BLaER1 (cell line): ENCODE measurements at regions not wholly inside any gene's neighbourhood (a gene's known extent, or its start where the extent isn't known, plus 50 kb on each side); places are given as distances from the start of the nearest gene placed in this dataset.

Experiments
- H3K27ac ChIP-seq: shearing (Covaris generic); formaldehyde crosslinking; 2 replicates; pipeline ENCODE4 v1.8.1; 2022
- H3K27me3 ChIP-seq: shearing (Covaris generic); formaldehyde crosslinking; 2 replicates; pipeline ENCODE4 v1.8.1; 2022
- H3K36me3 ChIP-seq: shearing (Covaris generic); formaldehyde crosslinking; 2 replicates; pipeline ENCODE4 v1.8.1; 2022
- H3K4me1 ChIP-seq: shearing (Covaris generic); formaldehyde crosslinking; 2 replicates; pipeline ENCODE4 v1.8.1; 2022
- H3K4me2 ChIP-seq: shearing (Covaris generic); formaldehyde crosslinking; 2 replicates; pipeline ENCODE4 v1.8.1; 2022
- H3K4me3 ChIP-seq: shearing (Covaris generic); formaldehyde crosslinking; 2 replicates; pipeline ENCODE4 v1.8.1; 2022
- H3K9ac ChIP-seq: shearing (Covaris generic); formaldehyde crosslinking; 2 replicates; pipeline ENCODE4 v1.8.1; 2022
- H3K9me3 ChIP-seq: shearing (Covaris generic); formaldehyde crosslinking; 2 replicates; pipeline ENCODE4 v1.8.1; 2022
- H4K20me1 ChIP-seq: shearing (Covaris generic); formaldehyde crosslinking; 2 replicates; pipeline ENCODE4 v1.8.1; 2022
- Cebpa-rat ChIP-seq: shearing (Covaris generic); IDR thresholded peaks from 2 replicates; pipeline ENCODE4 v1.8.1; 2022

DNA sequence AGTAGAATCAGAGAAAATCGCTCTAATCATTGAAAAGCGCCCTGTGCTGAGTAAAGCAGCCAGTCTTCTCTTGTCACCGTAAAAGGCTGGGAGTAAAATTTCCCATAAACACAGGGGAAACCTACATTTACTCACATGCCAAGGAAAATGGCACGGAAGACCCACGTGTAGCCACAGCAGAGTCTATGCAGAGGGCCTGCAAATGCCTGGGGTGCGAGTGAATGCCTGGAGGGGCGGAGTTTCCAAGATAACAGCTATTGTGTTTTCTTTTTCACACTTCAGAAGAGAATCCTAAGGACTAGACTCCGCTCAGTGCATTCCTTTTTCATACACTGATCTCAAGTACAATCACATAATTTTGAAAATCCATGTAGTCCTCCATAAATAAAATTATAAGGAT, 159.9 kb upstream of the FOXN3 start:
- H4K20me1 ChIP-seq = no peaks in the 10 kb centered on the region; the same call in 1 of the 2 replicates
- H3K4me2 ChIP-seq = no peak overlapping the region
- no peak for TF ChIP-seq Cebpa-rat
- H3K4me1 ChIP-seq = 0 out of 2 replicates have a peak, but pooled peaks cover 4% of the 10 kb centered on the region
- H3K36me3 ChIP-seq = peaks cover 51% of the 10 kb centered on the region
- no peak overlapping the region for H3K9ac ChIP-seq
- H3K9me3 ChIP-seq = peaks cover 7% of the 10 kb centered on the region; the same call in 1 of the 2 replicates
- no peaks in the 10 kb centered on the region for H3K27me3 ChIP-seq
- no peak overlapping the region for H3K27ac ChIP-seq
- no peak overlapping the region for H3K4me3 ChIP-seq

DNA sequence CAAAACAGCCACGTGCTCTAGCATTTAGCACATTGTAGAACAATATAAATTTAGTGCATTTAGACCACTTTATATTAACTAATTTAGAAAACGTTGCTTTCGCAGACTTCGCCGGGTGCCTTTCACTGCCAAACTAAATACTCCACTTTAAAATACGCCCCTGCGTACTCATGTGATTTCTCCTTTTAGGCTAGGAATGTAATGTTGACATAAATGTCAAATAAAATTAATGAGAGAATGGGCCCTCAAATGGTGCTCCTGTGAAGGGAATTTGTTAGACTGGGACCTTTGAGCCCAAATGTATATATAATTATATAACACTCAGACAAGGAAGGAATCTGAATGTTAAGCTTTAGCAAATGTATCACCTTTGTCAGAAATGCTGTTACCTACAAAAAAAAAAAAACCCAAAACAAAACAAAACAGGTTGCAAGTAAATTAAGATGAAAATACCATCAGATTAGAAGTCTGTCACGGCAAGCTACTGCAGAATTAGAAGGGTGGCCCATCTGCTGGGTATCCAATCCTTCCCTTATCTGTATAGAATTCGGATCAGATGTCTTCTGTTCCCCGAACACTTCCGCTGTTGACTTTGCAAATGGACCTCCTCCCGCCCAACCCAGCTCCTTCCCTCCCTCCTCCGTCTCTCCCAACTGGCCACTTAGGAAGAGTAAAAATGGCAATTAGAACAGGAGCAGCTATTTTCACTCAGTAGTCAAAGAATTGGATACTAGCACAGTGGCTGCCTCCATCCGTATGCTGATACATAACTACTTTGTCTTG, 159.3 kb upstream of the FOXN3 start:
- no peak overlapping the region for H3K4me3 ChIP-seq
- no peaks in the 10 kb centered on the region for H3K27me3 ChIP-seq

DNA sequence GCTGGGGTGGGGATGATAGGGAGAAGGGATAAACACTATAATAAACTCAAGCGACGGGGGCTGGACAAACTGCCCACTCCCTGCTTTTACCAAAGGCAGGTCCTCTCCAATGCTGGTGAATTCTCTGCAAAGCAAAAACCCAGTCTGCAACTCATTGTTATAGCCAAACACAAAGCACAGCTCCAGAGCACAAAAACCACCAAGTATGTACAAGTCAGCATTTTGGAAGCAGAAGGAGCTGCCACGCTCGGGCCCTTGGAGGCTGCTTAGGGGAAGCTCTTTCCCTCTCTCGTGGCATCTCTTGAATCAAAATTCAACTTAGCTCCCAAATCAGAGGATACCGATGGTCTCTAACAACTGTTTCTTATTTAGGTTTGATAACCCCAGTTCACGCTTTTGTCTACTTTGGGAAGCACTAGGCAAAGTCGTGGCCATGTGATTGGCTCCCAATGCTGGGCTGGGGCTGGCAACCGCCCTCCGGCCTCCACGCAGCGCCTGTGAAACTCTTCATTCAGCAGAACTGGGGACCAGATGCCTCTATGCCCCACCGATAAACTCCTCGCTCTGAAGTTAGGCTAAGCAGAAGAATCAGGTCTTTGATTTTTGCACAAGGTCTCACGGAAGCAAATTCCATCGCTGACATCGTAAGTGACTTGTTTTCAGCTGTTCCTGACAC, 158.5 kb upstream of the FOXN3 start:
- H3K4me1 ChIP-seq = 0 out of 2 replicates have a peak, but pooled peaks cover 4% of the 10 kb centered on the region
- no peak overlapping the region for H3K27ac ChIP-seq
- H3K27me3 ChIP-seq = no peaks in the 10 kb centered on the region
- TF ChIP-seq Cebpa-rat = no peak
- H3K9ac ChIP-seq = no peak overlapping the region
- H3K4me2 ChIP-seq = no peak overlapping the region
- H3K4me3 ChIP-seq = no peak overlapping the region
- H3K9me3 ChIP-seq = 0 out of 2 replicates have a peak, but pooled peaks cover under 1% of the 10 kb centered on the region
- H4K20me1 ChIP-seq = no peaks in the 10 kb centered on the region; the same call in 1 of the 2 replicates
- H3K36me3 ChIP-seq = peaks cover 41% of the 10 kb centered on the region

More for the DNA sequence above, 159.3 kb upstream of the FOXN3 start:
- no peak overlapping the region for H3K4me2 ChIP-seq
- peaks cover 48% of the 10 kb centered on the region for H3K36me3 ChIP-seq
- H3K27ac ChIP-seq = no peak overlapping the region
- 0 out of 2 replicates have a peak, but pooled peaks cover 4% of the 10 kb centered on the region for H3K4me1 ChIP-seq
- H4K20me1 ChIP-seq = no peaks in the 10 kb centered on the region; the same call in 1 of the 2 replicates
- TF ChIP-seq Cebpa-rat = no peak
- H3K9me3 ChIP-seq = peaks cover 5% of the 10 kb centered on the region; the same call in 1 of the 2 replicates
- H3K9ac ChIP-seq = no peak overlapping the region

DNA sequence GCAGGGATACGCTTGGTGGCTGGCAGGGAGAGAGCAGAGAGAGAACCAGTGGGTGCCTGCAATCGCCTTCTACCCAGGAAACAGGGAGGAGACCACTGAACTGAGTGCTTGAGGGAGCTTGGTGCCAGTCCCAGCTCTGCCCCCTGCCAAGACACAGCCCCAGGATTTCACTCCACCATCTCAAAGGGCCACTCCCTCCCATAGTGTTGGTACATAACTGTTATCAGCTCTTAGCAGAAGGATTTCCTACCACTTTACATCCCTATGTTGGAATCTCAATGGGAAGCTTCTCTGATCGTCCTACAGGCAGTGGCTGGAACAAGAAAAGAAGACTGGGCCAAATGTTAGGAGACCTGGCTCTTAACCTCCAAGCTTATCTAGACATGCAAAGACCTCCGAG, 157.4 kb upstream of the FOXN3 start:
- Histone ChIP-seq H4K20me1 (no peaks in the 10 kb centered on the region; the same call in 1 of the 2 replicates), H3K4me2 (no peak overlapping the region), H3K27ac (no peak overlapping the region), H3K36me3 (peaks cover 34% of the 10 kb centered on the region), H3K27me3 (no peaks in the 10 kb centered on the region), H3K9me3 (0 out of 2 replicates have a peak, but pooled peaks cover 4% of the 10 kb centered on the region), H3K4me3 (no peak overlapping the region), H3K4me1 (peaks cover 15% of the 10 kb centered on the region), H3K9ac (no peak overlapping the region)
- no peak for TF ChIP-seq Cebpa-rat

DNA sequence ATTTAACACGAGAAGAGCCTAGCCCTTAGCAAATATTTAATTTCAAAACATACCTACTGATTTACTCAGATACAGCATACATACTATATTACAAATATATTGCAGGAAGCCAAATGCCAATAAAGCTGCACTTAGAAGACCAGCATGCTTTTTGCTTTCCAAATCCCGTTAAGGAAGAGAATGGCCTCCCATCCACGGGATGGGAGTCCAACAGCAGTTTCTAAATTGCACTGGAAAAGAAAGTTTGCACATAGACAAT, 156.3 kb upstream of the FOXN3 start:
- Histone ChIP-seq H3K4me1 (peaks cover 21% of the 10 kb centered on the region), H3K27ac (no peak overlapping the region)
- no peak for TF ChIP-seq Cebpa-rat

DNA sequence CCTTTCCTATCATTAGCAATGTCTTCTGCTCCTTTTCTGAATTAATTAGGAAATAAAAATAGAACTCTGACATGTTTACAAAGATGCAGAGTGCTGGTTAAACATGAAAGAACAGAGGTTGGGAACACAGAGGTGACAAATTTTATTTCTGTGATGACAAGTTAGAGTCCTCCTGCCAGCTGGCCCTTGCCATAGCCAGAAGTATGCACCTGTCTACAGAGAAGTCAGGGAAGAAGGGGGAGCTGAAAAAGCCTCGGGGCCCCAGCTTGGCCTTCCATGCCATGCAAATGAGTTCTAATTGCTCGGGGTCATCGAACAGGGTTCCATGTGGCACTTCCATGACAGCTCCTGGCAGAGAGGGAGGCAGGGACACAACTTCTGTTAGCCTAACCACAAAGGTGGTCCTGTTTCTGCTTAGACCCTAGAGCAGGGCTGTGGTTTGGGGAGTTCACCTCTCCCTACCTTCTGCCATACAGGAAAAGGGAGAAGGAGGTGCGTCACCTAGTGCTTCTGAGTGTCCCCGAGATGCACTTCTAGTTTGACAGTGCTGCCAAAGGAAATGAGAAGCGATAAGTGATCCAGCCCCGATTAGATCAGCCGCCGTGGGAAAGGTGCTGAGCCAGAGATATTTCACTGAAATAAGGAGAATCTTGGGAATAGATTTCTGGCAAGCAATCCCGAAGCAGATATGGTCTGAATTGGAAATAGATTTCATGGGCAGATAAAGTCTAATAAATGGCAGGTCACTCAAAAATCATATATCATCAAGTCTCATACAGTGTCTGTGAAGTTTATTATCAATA, 155.8 kb upstream of the FOXN3 start:
- TF ChIP-seq Cebpa-rat = no peak
- H3K27ac ChIP-seq = no peak overlapping the region

More for the DNA sequence above, 156.3 kb upstream of the FOXN3 start:
- no peak overlapping the region for H3K4me2 ChIP-seq
- no peak overlapping the region for H3K4me3 ChIP-seq
- H3K27me3 ChIP-seq = no peaks in the 10 kb centered on the region
- 0 out of 2 replicates have a peak, but pooled peaks cover 4% of the 10 kb centered on the region for H3K9me3 ChIP-seq
- H3K36me3 ChIP-seq = peaks cover 30% of the 10 kb centered on the region
- no peaks in the 10 kb centered on the region; the same call in 1 of the 2 replicates for H4K20me1 ChIP-seq
- no peak overlapping the region for H3K9ac ChIP-seq

DNA sequence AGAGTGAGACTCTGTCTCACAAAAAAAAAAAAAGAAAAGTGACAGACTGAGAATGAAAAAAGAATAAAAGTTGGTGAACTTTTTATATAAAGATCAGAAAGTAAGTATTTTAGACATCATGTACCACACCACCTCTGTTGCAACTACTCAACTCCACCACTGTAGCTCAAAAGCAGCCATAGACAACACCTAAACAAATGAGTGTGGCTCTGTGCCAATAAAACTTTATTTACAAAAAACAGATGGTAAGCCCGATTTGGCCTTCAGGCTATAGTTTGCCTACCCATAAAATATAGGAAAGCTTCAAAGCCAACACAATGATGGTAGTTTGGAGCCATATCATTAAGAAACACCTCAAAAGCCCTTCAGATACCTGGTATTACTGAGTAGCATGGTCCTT, 154.5 kb upstream of the FOXN3 start:
- H3K9me3 ChIP-seq = 0 out of 2 replicates have a peak, but pooled peaks cover 4% of the 10 kb centered on the region
- no peak overlapping the region for H3K9ac ChIP-seq
- H3K27me3 ChIP-seq = no peaks in the 10 kb centered on the region
- peaks cover 21% of the 10 kb centered on the region for H3K4me1 ChIP-seq
- H3K36me3 ChIP-seq = peaks cover 21% of the 10 kb centered on the region
- H3K4me3 ChIP-seq = no peak overlapping the region
- no peak for TF ChIP-seq Cebpa-rat
- H4K20me1 ChIP-seq = peaks cover 5% of the 10 kb centered on the region; the same call in 1 of the 2 replicates
- H3K27ac ChIP-seq = no peak overlapping the region
- no peak overlapping the region for H3K4me2 ChIP-seq

More for the DNA sequence above, 155.8 kb upstream of the FOXN3 start:
- H3K9ac ChIP-seq = no peak overlapping the region
- H3K27me3 ChIP-seq = no peaks in the 10 kb centered on the region
- no peak overlapping the region for H3K4me3 ChIP-seq
- peaks cover 21% of the 10 kb centered on the region for H3K4me1 ChIP-seq
- H3K9me3 ChIP-seq = 0 out of 2 replicates have a peak, but pooled peaks cover 4% of the 10 kb centered on the region
- no peak overlapping the region for H3K4me2 ChIP-seq
- H3K36me3 ChIP-seq = peaks cover 30% of the 10 kb centered on the region
- no peaks in the 10 kb centered on the region; the same call in 1 of the 2 replicates for H4K20me1 ChIP-seq

DNA sequence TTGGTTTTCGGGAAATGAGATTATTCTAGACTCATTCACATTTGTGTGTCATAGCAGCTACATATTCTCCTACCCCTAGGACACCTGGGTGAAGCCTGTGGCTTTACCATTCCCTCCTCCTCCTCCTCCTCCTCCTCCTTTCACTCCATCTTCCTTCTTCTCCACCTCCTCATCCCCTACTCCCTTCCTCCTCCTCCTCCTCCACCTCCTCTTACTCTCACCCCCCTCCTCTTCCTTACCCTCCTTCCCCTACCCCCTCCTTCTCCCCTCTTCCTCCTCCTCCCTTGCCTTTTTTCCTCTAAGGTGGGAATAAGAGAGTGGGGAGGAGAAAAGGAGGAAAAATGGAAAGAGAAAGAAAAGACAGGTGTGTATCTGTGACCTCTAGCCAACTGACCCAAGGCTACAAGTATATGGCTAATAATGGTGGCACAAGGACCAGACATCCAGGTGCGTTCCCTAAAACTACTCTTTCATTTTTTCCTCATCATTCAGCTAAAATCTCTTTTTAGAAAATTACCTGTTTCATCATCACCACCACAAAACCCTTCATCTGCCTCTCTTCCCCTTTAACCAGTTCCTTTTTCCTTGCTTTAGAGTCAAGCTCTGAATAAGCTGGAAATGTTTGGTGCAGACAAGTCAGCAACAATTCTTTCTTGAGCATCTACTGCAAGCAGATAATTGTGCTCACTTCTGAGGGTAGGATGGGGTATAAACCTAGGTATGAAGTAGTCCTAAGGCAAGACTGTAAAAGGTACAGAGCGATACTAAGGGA, 149.8 kb upstream of the FOXN3 start:
- Histone ChIP-seq H4K20me1 (peaks cover 11% of the 10 kb centered on the region; the same call in 1 of the 2 replicates), H3K36me3 (peaks cover 31% of the 10 kb centered on the region), H3K9ac (no peak overlapping the region), H3K4me2 (no peak overlapping the region), H3K27me3 (no peaks in the 10 kb centered on the region), H3K4me3 (no peak overlapping the region), H3K27ac (no peak overlapping the region), H3K4me1 (peaks cover 17% of the 10 kb centered on the region), H3K9me3 (0 out of 2 replicates have a peak, but pooled peaks cover 4% of the 10 kb centered on the region)
- no peak for TF ChIP-seq Cebpa-rat

DNA sequence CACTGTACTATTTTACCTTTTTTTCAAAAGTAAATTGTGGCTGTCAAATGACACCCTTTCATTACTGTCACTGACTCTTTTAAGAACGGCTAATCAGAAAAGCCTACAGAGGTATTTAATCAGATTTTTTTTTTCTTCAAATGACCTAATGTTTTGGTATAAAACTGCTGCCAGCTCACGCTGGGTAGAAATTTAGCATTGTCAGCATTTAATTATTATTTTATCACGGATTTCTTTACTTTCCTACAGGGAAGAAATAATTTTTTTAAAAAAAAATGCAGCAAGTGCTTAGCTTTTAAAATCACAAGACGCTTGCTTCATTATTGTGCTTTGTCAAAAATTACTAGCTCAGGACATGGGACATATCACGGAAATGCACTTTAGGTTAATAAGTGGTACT, 149.1 kb upstream of the FOXN3 start:
- H3K27ac ChIP-seq = no peak overlapping the region
- peaks cover 33% of the 10 kb centered on the region for H3K36me3 ChIP-seq
- H3K4me1 ChIP-seq = peaks cover 17% of the 10 kb centered on the region
- H4K20me1 ChIP-seq = peaks cover 11% of the 10 kb centered on the region; the same call in 1 of the 2 replicates
- H3K9ac ChIP-seq = no peak overlapping the region
- no peak overlapping the region for H3K4me3 ChIP-seq
- 0 out of 2 replicates have a peak, but pooled peaks cover 4% of the 10 kb centered on the region for H3K9me3 ChIP-seq
- no peak for TF ChIP-seq Cebpa-rat
- H3K27me3 ChIP-seq = no peaks in the 10 kb centered on the region
- H3K4me2 ChIP-seq = no peak overlapping the region
